Chondrocyte (in vitro differentiated cells): ENCODE measurements at regions not wholly inside any gene's neighbourhood (a gene's known extent, or its start where the extent isn't known, plus 50 kb on each side); places are given as distances from the start of the nearest gene placed in this dataset.

ENCODE experiments used
- DNase-seq: peaks from one replicate; pipeline ENCODE4 v3.0.0; 2021; ENCODE audit warnings: mixed read lengths, low spot score
- H3K27ac Mint-ChIP-seq: one replicate; pipeline ENCODE4 v1.8.0; 2021; ENCODE audit warnings: mild to moderate bottlenecking, moderate library complexity, mixed read lengths; ENCODE audit not compliant: unreplicated experiment
- H3K27me3 Mint-ChIP-seq: 2 replicates; pipeline ENCODE4 v1.8.0; 2021; ENCODE audit warnings: low read depth, mixed read lengths
- H3K36me3 Mint-ChIP-seq: 2 replicates; pipeline ENCODE4 v1.8.0; 2021; ENCODE audit warnings: low read depth, mixed read lengths
- H3K4me1 Mint-ChIP-seq: 2 replicates; pipeline ENCODE4 v1.8.0; 2021; ENCODE audit warnings: low read depth, mild to moderate bottlenecking, mixed read lengths
- H3K4me3 Mint-ChIP-seq: one replicate; pipeline ENCODE4 v1.8.0; 2021; ENCODE audit warnings: mild to moderate bottlenecking, moderate library complexity, mixed read lengths; ENCODE audit not compliant: unreplicated experiment
- H3K9me3 Mint-ChIP-seq: 2 replicates; pipeline ENCODE4 v1.8.0; 2021; ENCODE audit warnings: low read depth, mixed read lengths
- CTCF ChIP-seq: fragments of 200-600 bp; sonication (generic); IDR thresholded peaks from 2 replicates; pipeline ENCODE4 v1.5.0; 2021; ENCODE audit warnings: antibody characterized with exemption, mild to moderate bottlenecking, moderate library complexity

- H3K4me1 Mint-ChIP-seq = peaks cover 43% of the 10 kb centered on the region
- H3K9me3 Mint-ChIP-seq = no peaks in the 10 kb centered on the region
- no peaks in the 10 kb centered on the region for H3K27me3 Mint-ChIP-seq
- H3K27ac Mint-ChIP-seq = peak overlapping the region; percentile 49
- no peak for TF ChIP-seq CTCF
- no peaks in the 10 kb centered on the region for H3K36me3 Mint-ChIP-seq
- no peak for DNase-seq
- no peak overlapping the region for H3K4me3 Mint-ChIP-seq
Measured at GRCh38 chr3:66751842-66752241, 246.3 kb upstream of the KBTBD8 start.

- no peaks in the 10 kb centered on the region for H3K36me3 Mint-ChIP-seq
- H3K4me1 Mint-ChIP-seq = peaks cover 24% of the 10 kb centered on the region
- no peaks in the 10 kb centered on the region for H3K27me3 Mint-ChIP-seq
- no peak for TF ChIP-seq CTCF
- no peak for DNase-seq
- H3K27ac Mint-ChIP-seq = no peak overlapping the region
- no peak overlapping the region for H3K4me3 Mint-ChIP-seq
- H3K9me3 Mint-ChIP-seq = no peaks in the 10 kb centered on the region
Measured at GRCh38 chr3:66753670-66754069, 244.4 kb upstream of the KBTBD8 start.

- Mint-ChIP-seq H3K27ac (no peak overlapping the region), H3K9me3 (no peaks in the 10 kb centered on the region), H3K27me3 (no peaks in the 10 kb centered on the region), H3K4me3 (no peak overlapping the region), H3K4me1 (peaks cover 16% of the 10 kb centered on the region), H3K36me3 (no peaks in the 10 kb centered on the region)
- DNase-seq = no peak
- no peak for TF ChIP-seq CTCF
Measured at GRCh38 chr3:66754613-66755012, 243.5 kb upstream of the KBTBD8 start.

GRCh38 chr3:66755924-66756323 is 242.2 kb upstream of the KBTBD8 start:
- Mint-ChIP-seq H3K36me3 (no peaks in the 10 kb centered on the region), H3K4me3 (no peak overlapping the region), H3K27ac (no peak overlapping the region), H3K9me3 (no peaks in the 10 kb centered on the region), H3K4me1 (peaks cover 12% of the 10 kb centered on the region), H3K27me3 (no peaks in the 10 kb centered on the region)
- no peak for TF ChIP-seq CTCF
- no peak for DNase-seq

- Mint-ChIP-seq H3K36me3 (no peaks in the 10 kb centered on the region), H3K9me3 (no peaks in the 10 kb centered on the region), H3K27ac (no peak overlapping the region), H3K27me3 (no peaks in the 10 kb centered on the region), H3K4me3 (no peak overlapping the region), H3K4me1 (peaks cover 5% of the 10 kb centered on the region)
- TF ChIP-seq CTCF = no peak
- DNase-seq = no peak
Measured at GRCh38 chr3:66756468-66757036, 241.6 kb upstream of the KBTBD8 start.
